H1 (cell line): ENCODE measurements at regions not wholly inside any gene's neighbourhood (a gene's known extent, or its start where the extent isn't known, plus 50 kb on each side); places are given as distances from the start of the nearest gene placed in this dataset.

ENCODE experiments used
- CTCF ChIA-PET: fragments of 300-600 bp; sonication (Branson Sonifier 250); formaldehyde crosslinking; loops from one replicate; lab custom pipeline; 2021; ENCODE audit not compliant: partially characterized antibody; lab: Charles Lee
- POLR2A ChIA-PET: fragments of 300-600 bp; sonication (Branson Sonifier 250); formaldehyde crosslinking; loops from one replicate; lab custom pipeline; 2021; ENCODE audit warnings: inconsistent platforms; ENCODE audit not compliant: partially characterized antibody; lab: Charles Lee
- DNase-seq, 2 experiments: peaks; one replicate each; pipeline versions ENCODE4 v3.0.0 to v3.0.0-alpha.2; 2010 to 2022; ENCODE audit warnings: low spot score in 2 of 2, low read depth in 1 of 2, mixed read lengths in 1 of 2
- FAIRE-seq: peaks from 2 replicates; lab custom pipeline; 2011; peaks lifted over from hg19 to GRCh38; lab: Jason Lieb, UNC
- H2AFZ ChIP-seq: 2 replicates; pipeline ENCODE4 v1.8.1; 2012; ENCODE audit warnings: low read length, inconsistent platforms
- H2AK5ac ChIP-seq: 2 replicates; pipeline ENCODE4 v1.6.1; 2013; ENCODE audit warnings: low read depth, low read length
- H2BK120ac ChIP-seq: replicated peaks from 2 replicates; pipeline ENCODE3; 2013; ENCODE audit warnings: low read depth, low read length, inconsistent platforms
- H2BK12ac ChIP-seq: 2 replicates; pipeline ENCODE4 v1.6.1; 2013; ENCODE audit warnings: low read depth, low read length
- H2BK15ac ChIP-seq: 2 replicates; pipeline ENCODE4 v1.6.1; 2013; ENCODE audit warnings: low read length
- H2BK20ac ChIP-seq: 2 replicates; pipeline ENCODE4 v1.6.1; 2013; ENCODE audit warnings: low read length
- H2BK5ac ChIP-seq: 2 replicates; pipeline ENCODE4 v1.6.1; 2013; ENCODE audit warnings: low read depth, low read length
- H3K14ac ChIP-seq: 2 replicates; pipeline ENCODE4 v1.6.1; 2013; ENCODE audit warnings: inconsistent platforms; ENCODE audit not compliant: insufficient read length
- H3K18ac ChIP-seq: 2 replicates; pipeline ENCODE4 v1.6.1; 2013; ENCODE audit warnings: low read length; ENCODE audit errors: extremely low read depth
- H3K23ac ChIP-seq: 2 replicates; pipeline ENCODE4 v1.6.1; 2013; ENCODE audit warnings: inconsistent platforms; ENCODE audit not compliant: insufficient read length
- H3K23me2 ChIP-seq: 2 replicates; pipeline ENCODE4 v1.6.1; 2013; ENCODE audit warnings: low read depth, low read length
- H3K27ac ChIP-seq: 2 replicates; pipeline ENCODE4 v1.6.1; 2011; ENCODE audit warnings: low read depth, low read length, inconsistent platforms
- H3K27me3 ChIP-seq, 4 experiments: replicated peaks in 1 of 4; 1 replicate in 1 of 4; 2 replicates in 3 of 4; pipeline versions ENCODE4 v1.6.1 to v1.8.1; 2011 to 2013; ENCODE audit warnings: low read length in 3 of 4, mild to moderate bottlenecking in 3 of 4, inconsistent platforms in 2 of 4, mixed read lengths in 2 of 4, moderate library complexity in 1 of 4; ENCODE audit not compliant: control insufficient read depth in 3 of 4, insufficient read depth in 3 of 4; ENCODE audit errors: extremely low read depth in 1 of 4
- H3K36me3 ChIP-seq, 4 experiments: 2 replicates each; pipeline versions ENCODE4 v1.6.1 to v1.8.1; 2011 to 2013; ENCODE audit warnings: mild to moderate bottlenecking in 4 of 4, low read length in 3 of 4, moderate library complexity in 2 of 4, control low read depth in 1 of 4, inconsistent platforms in 1 of 4; ENCODE audit not compliant: insufficient read depth in 4 of 4, control insufficient read depth in 2 of 4
- H3K4ac ChIP-seq: replicated peaks from 2 replicates; pipeline ENCODE3; 2013; ENCODE audit warnings: low read length, low read depth, mixed read lengths, inconsistent platforms; ENCODE audit not compliant: insufficient read length
- H3K4me1 ChIP-seq, 4 experiments: replicated peaks in 1 of 4; 1 replicate in 1 of 4; 2 replicates in 3 of 4; pipeline versions ENCODE4 v1.6.1 to v1.8.1; 2011 to 2013; ENCODE audit warnings: low read length in 3 of 4, inconsistent platforms in 2 of 4, mixed read lengths in 1 of 4; ENCODE audit not compliant: insufficient read depth in 4 of 4, control insufficient read depth in 3 of 4
- H3K4me2 ChIP-seq, 2 experiments: 2 replicates each; pipeline versions ENCODE4 v1.6.1 to v1.8.1; 2011 to 2013; ENCODE audit warnings: low read depth in 2 of 2, low read length in 2 of 2, control low read depth in 1 of 2, inconsistent platforms in 1 of 2, mild to moderate bottlenecking in 1 of 2; ENCODE audit not compliant: insufficient read depth in 1 of 2
- H3K4me3 ChIP-seq, 4 experiments: fragments of 200-600, 300-600 bp in 1 of 4; sonication (generic), shearing (Covaris generic), sonication (Bioruptor Twin) in 1 of 4; 2 replicates each; pipeline versions ENCODE4 v1.5.1 to v1.8.1; 2011 to 2016; ENCODE audit warnings: low read length in 4 of 4, low read depth in 3 of 4, control low read depth in 2 of 4, inconsistent platforms in 2 of 4, mild to moderate bottlenecking in 2 of 4, mixed read lengths in 1 of 4, moderate library complexity in 1 of 4; ENCODE audit not compliant: insufficient read depth in 2 of 4; ENCODE audit errors: extremely low read depth in 1 of 4
- H3K56ac ChIP-seq: replicated peaks from 2 replicates; pipeline ENCODE3; 2013; ENCODE audit warnings: low read depth, mild to moderate bottlenecking, mixed read lengths, low read length, inconsistent platforms; ENCODE audit not compliant: insufficient read length
- H3K79me1 ChIP-seq: 2 replicates; pipeline ENCODE4 v1.6.1; 2013; ENCODE audit warnings: low read depth, low read length, control low read depth
- H3K79me2 ChIP-seq, 2 experiments: 2 replicates each; pipeline versions ENCODE4 v1.6.1 to v1.8.1; 2012 to 2013; ENCODE audit warnings: low read length in 2 of 2, mild to moderate bottlenecking in 2 of 2, inconsistent platforms in 1 of 2; ENCODE audit not compliant: insufficient read depth in 2 of 2, control insufficient read depth in 1 of 2
- H3K9ac ChIP-seq, 4 experiments: replicated peaks in 1 of 4; 1 replicate in 1 of 4; 2 replicates in 3 of 4; pipeline versions ENCODE4 v1.6.1 to v1.8.1; 2011 to 2013; ENCODE audit warnings: low read depth in 3 of 4, low read length in 3 of 4, control low read depth in 2 of 4, mild to moderate bottlenecking in 2 of 4, moderate library complexity in 2 of 4, inconsistent platforms in 1 of 4; ENCODE audit errors: extremely low read depth in 1 of 4
- H3K9me3 ChIP-seq, 2 experiments: 2 replicates each; pipeline versions ENCODE4 v1.6.1 to v1.8.1; 2012 to 2013; ENCODE audit warnings: mild to moderate bottlenecking in 2 of 2, moderate library complexity in 2 of 2, control low read depth in 1 of 2, inconsistent platforms in 1 of 2, low read depth in 1 of 2, low read length in 1 of 2, mixed read lengths in 1 of 2; ENCODE audit not compliant: insufficient read depth in 2 of 2
- H4K20me1 ChIP-seq, 2 experiments: replicated peaks in 1 of 2; 2 replicates each; pipeline versions ENCODE3 to v1.8.1; 2011 to 2013; ENCODE audit warnings: inconsistent platforms in 2 of 2, low read length in 2 of 2, mild to moderate bottlenecking in 1 of 2; ENCODE audit not compliant: insufficient read depth in 2 of 2, control insufficient read depth in 1 of 2
- H4K5ac ChIP-seq: 2 replicates; pipeline ENCODE4 v1.6.1; 2013; ENCODE audit warnings: low read length, low read depth, mixed read lengths, inconsistent platforms; ENCODE audit not compliant: insufficient read length
- H4K8ac ChIP-seq: 2 replicates; pipeline ENCODE4 v1.8.0; 2013; ENCODE audit warnings: mild to moderate bottlenecking, moderate library complexity, low read length, inconsistent platforms; ENCODE audit not compliant: insufficient read depth; ENCODE audit errors: extremely low read depth
- H4K91ac ChIP-seq: replicated peaks from 2 replicates; pipeline ENCODE3; 2013; ENCODE audit warnings: low read length, mixed read lengths, inconsistent platforms; ENCODE audit not compliant: insufficient read length
- CBX8 ChIP-seq: fragments of 300-800, 300-1000 bp; sonication (generic); IDR thresholded peaks from 2 replicates; pipeline ENCODE4 v1.7.1; 2016; ENCODE audit warnings: low read depth, low read length, borderline replicate concordance
- CEBPB ChIP-seq: IDR thresholded peaks from 2 replicates; pipeline ENCODE4 v1.6.1; 2012; ENCODE audit warnings: low read depth, low read length
- HDAC6 ChIP-seq: IDR thresholded peaks from one replicate; pipeline ENCODE4 v1.7.1; 2012; ENCODE audit warnings: low read depth, mild to moderate bottlenecking, inconsistent platforms, low read length, moderate library complexity
- JUN ChIP-seq: IDR thresholded peaks from 2 replicates; pipeline ENCODE4 v1.6.1; 2011; ENCODE audit warnings: low read depth, mild to moderate bottlenecking, improper control_type of control experiment, low read length
- KDM1A ChIP-seq: fragments of 200-600, 300-600 bp; sonication (generic); IDR thresholded peaks from 2 replicates; pipeline ENCODE4 v1.7.1; 2016; ENCODE audit warnings: mild to moderate bottlenecking, low read length, borderline replicate concordance
- KDM4A ChIP-seq: IDR thresholded peaks from one replicate; pipeline ENCODE4 v1.7.1; 2012; ENCODE audit warnings: low read depth, mild to moderate bottlenecking, moderate library complexity, low read length, inconsistent platforms; ENCODE audit not compliant: severe bottlenecking
- KDM5A ChIP-seq: fragments of 200-600 bp; IDR thresholded peaks from 2 replicates; pipeline ENCODE4 v1.7.1; 2012; ENCODE audit warnings: mild to moderate bottlenecking, low read length, inconsistent platforms, mixed read lengths
- NANOG ChIP-seq: IDR thresholded peaks from 2 replicates; pipeline ENCODE4 v1.6.1; 2011; ENCODE audit warnings: low read length, low read depth, mild to moderate bottlenecking, inconsistent platforms; ENCODE audit not compliant: insufficient read depth, poor library complexity, severe bottlenecking
- RXRA ChIP-seq: IDR thresholded peaks from 2 replicates; pipeline ENCODE4 v1.6.1; 2011; ENCODE audit warnings: low read depth, mild to moderate bottlenecking, low read length, moderate library complexity; ENCODE audit not compliant: insufficient read depth
- SAP30 ChIP-seq: fragments of 300-600 bp; sonication (generic); IDR thresholded peaks from 2 replicates; pipeline ENCODE4 v1.7.1; 2012; ENCODE audit warnings: low read length, moderate library complexity, mild to moderate bottlenecking, inconsistent platforms; ENCODE audit not compliant: insufficient read depth, insufficient replicate concordance
- SIRT6 ChIP-seq: IDR thresholded peaks from one replicate; pipeline ENCODE4 v1.7.1; 2012; ENCODE audit warnings: low read length, inconsistent platforms
- TBP ChIP-seq: IDR thresholded peaks from 2 replicates; pipeline ENCODE4 v1.6.1; 2011; ENCODE audit warnings: low read depth, low read length, improper control_type of control experiment
- WGBS, 2 experiments: shearing (Covaris generic) in 1 of 2; methylation state at CpG; one replicate each; pipeline versions ENCODE4 v1.1.6 to v1.1.7; 2013 to 2015; ENCODE audit warnings: low lambda C conversion rate in 2 of 2, mixed read lengths in 2 of 2, inconsistent platforms in 1 of 2, low coverage in 1 of 2, missing lambda C conversion rate in 1 of 2; ENCODE audit not compliant: insufficient replicate concordance in 2 of 2, insufficient coverage in 1 of 2, insufficient read length in 1 of 2; ENCODE audit errors: extremely low coverage in 1 of 2, missing lambda C conversion rate in 1 of 2; 5-methylcytosine and 5-hydroxymethylcytosine counted together

DNA sequence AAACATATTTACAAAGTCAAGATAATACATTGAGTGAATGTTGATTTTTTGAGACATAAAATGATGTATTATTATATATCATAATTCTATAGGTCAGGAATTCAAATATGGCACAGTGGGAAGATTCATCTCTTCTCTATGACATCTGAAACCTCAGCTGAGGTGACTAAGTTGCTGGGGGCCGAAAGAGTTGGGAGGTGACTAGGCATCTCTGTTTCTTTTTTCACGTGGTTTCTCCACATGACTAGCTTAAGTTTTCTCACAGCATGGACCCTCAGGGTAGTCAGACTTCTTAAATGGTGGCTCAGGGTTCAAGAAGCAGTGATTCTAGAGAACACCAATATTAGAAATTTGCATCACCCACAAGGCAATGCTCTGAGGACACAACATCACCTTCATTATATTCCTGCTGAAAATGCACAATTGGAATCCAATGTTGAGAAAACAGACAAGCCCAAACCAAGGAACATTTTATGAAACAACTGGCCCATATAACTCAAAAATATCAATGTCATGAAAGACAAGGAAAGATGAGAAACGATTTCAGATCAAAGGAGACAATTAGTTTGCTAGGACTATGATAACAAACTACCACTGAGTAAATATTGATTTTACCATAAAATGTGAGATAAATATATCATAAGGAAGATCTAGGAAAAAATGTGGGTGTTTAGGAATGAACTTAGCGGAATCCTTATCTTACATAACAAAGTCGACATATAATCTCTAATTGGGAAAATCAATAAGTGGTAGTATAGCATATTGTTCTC lies 273.3 kb upstream of the IRAK1BP1 start:
- TF ChIP-seq KDM5A = no peak
- TF ChIP-seq SIRT6 = no peak
- no peak for TF ChIP-seq SAP30
- TF ChIP-seq HDAC6 = no peak
- no peak for TF ChIP-seq KDM1A
- TF ChIP-seq NANOG = no peak
- TF ChIP-seq CBX8 = no peak
- TF ChIP-seq JUN = no peak
- no peak for TF ChIP-seq RXRA
- TF ChIP-seq KDM4A = no peak
- TF ChIP-seq TBP = no peak
- TF ChIP-seq CEBPB = no peak
- Histone ChIP-seq H3K4me3 (no peak overlapping the region), H2AFZ (no peak overlapping the region), H2BK5ac (no peak overlapping the region), H4K91ac (no peak overlapping the region), H3K79me2 (no peaks in the 10 kb centered on the region), H2BK15ac (no peak overlapping the region), H2BK12ac (no peak overlapping the region), H4K20me1 (no peaks in the 10 kb centered on the region), H3K18ac (no peak overlapping the region), H2BK20ac (no peak overlapping the region), H3K36me3 (no peaks in the 10 kb centered on the region), H2AK5ac (no peak overlapping the region), H3K23ac (no peak overlapping the region), H3K79me1 (no peaks in the 10 kb centered on the region), H2BK120ac (no peak overlapping the region), H3K27me3 (no peaks in the 10 kb centered on the region), H3K27ac (no peak overlapping the region), H3K14ac (no peak overlapping the region), H3K4me1 (no peaks in the 10 kb centered on the region), H4K5ac (no peak overlapping the region), H4K8ac (no peak overlapping the region), H3K4me2 (no peak overlapping the region), H3K56ac (no peak overlapping the region), H3K9me3 (no peaks in the 10 kb centered on the region), H3K9ac (no peak overlapping the region), H3K23me2 (no peaks in the 10 kb centered on the region), H3K4ac (no peak overlapping the region)
- POLR2A ChIA-PET = no interaction called here
- CTCF ChIA-PET = no interaction called here
- FAIRE-seq (no peak), DNase-seq (no peak)
- WGBS, 2 experiments = 94% methylated on average over 5 of the region's 5 CpGs; no CpG with 5 or more reads in 1 of the 2 experiments
